Stomach (tissue), 8 donors: ENCODE measurements at regions not wholly inside any gene's neighbourhood (a gene's known extent, or its start where the extent isn't known, plus 50 kb on each side); places are given as distances from the start of the nearest gene placed in this dataset.
A peak's percentile ranks its signal among the peaks of the same experiment; 100 is the strongest.

Experiments used
- DNase-seq, 2 donors: peaks; one replicate each; pipeline versions ENCODE4 v3.0.0 to v3.0.0-alpha.2; 2013 to 2019
- H3K27ac ChIP-seq, 5 donors: fragments of 200-600 bp in 4 of 5; sonication (generic) in 4 of 5; one replicate each; pipeline ENCODE4 v1.5.1; 2013 to 2019; ENCODE audit warnings: mild to moderate bottlenecking in 1 of 5, moderate library complexity in 1 of 5
- H3K27me3 ChIP-seq, 3 donors: fragments of 200-600 bp; sonication (generic); one replicate each; pipeline ENCODE4 v1.5.1; 2017 to 2019; ENCODE audit warnings: mixed run types in 1 of 3
- H3K36me3 ChIP-seq, 4 donors: fragments of 200-600 bp; sonication (generic); 1 replicate in 3 of 4; 2 replicates in 1 of 4; pipeline ENCODE4 v1.5.1; 2016 to 2019
- H3K4me1 ChIP-seq, 4 donors: fragments of 200-600 bp; sonication (generic); one replicate each; pipeline ENCODE4 v1.5.1; 2016 to 2019
- H3K4me3 ChIP-seq, 4 donors: fragments of 200-600 bp; sonication (generic) in 3 of 4; one replicate each; pipeline ENCODE4 v1.5.1; 2016 to 2019; ENCODE audit warnings: mild to moderate bottlenecking in 1 of 4
- H3K9me3 ChIP-seq, 4 donors: fragments of 200-600 bp; sonication (generic); one replicate each; pipeline ENCODE4 v1.5.1; 2016 to 2019
- CTCF ChIP-seq, 7 experiments: fragments of 450-650 bp in 4 of 7; fragments of 200-600 bp in 3 of 7; sonication (generic) in 3 of 7; IDR thresholded peaks; one replicate each; pipeline ENCODE4 v1.5.1; 2016 to 2019; ENCODE audit warnings: antibody characterized with exemption in 7 of 7, control low read depth in 2 of 7, mild to moderate bottlenecking in 1 of 7
- EP300 ChIP-seq: sonication (generic); formaldehyde crosslinking; IDR thresholded peaks from one replicate; pipeline ENCODE4 v1.6.1; 2017; ENCODE audit warnings: antibody characterized with exemption
- POLR2A ChIP-seq, 4 donors: fragments of 450-650 bp; IDR thresholded peaks; one replicate each; pipeline ENCODE4 v1.6.1; 2016; ENCODE audit warnings: antibody characterized with exemption in 4 of 4, control low read depth in 2 of 4, mild to moderate bottlenecking in 1 of 4, moderate library complexity in 1 of 4
- POLR2AphosphoS5 ChIP-seq, 3 donors: sonication (generic); formaldehyde crosslinking; IDR thresholded peaks; one replicate each; pipeline ENCODE4 v1.6.1; 2016; ENCODE audit warnings: antibody characterized with exemption in 3 of 3
- WGBS, 5 donors: extraction: QIAGEN DNeasy Blood & Tissue Kit in 3 of 5; methylation state at CpG; one replicate each; pipeline versions ENCODE4 v1.1.5 to v1.1.7; 2013 to 2018; 5-methylcytosine and 5-hydroxymethylcytosine counted together
- intact Hi-C: fragments of 100-400 bp; cut with DNase I; formaldehyde crosslinking; loops from one replicate; pipeline ENCODE4 v1.15.1; 2023; ENCODE audit warnings: low total_unique reads
- donor health status: healthy with polysubstance abuse.
- donor health status: Bipolar disorder and iron deficiency.
- donor health status: healthy.

- DNase-seq: peak in 1 of 2 donors; percentile 67
- intact Hi-C loops: no loop called here
- peaks cover 0 to 12% (median 0%) of the 10 kb centered on the region in 4 donors for H3K4me1 ChIP-seq
- peak overlapping the region in 4 of 5 donors; percentile 3 to 73 (median 37) for H3K27ac ChIP-seq
- no peak overlapping the region for H3K4me3 ChIP-seq
- H3K27me3 ChIP-seq: no peaks in the 10 kb centered on the region
- 53 to 73% (median 58%) methylated on average over 6 of the region's 6 CpGs for WGBS, 5 donors
- no peaks in the 10 kb centered on the region for H3K36me3 ChIP-seq
- H3K9me3 ChIP-seq: no peaks in the 10 kb centered on the region
- TF ChIP-seq CTCF (IDR thresholded peaks at IDR 0.05) (no peak), POLR2AphosphoS5 (IDR thresholded peaks at IDR 0.05) (no peak), EP300 (no peak), POLR2A (IDR thresholded peaks at IDR 0.05) (no peak)
Observed at GRCh38 chr4:123699880-123700771, 303.5 kb downstream of the SPRY1 start.

GRCh38 chr4:123701131-123701575 is 304.6 kb downstream of the SPRY1 start:
- Histone ChIP-seq H3K36me3 (no peaks in the 10 kb centered on the region), H3K4me1 (peaks cover 0 to 12% (median 0%) of the 10 kb centered on the region in 4 donors), H3K9me3 (no peaks in the 10 kb centered on the region), H3K27me3 (no peaks in the 10 kb centered on the region), H3K4me3 (no peak overlapping the region), H3K27ac (no peak overlapping the region)
- 79 to 97% (median 92%) methylated on average over 1 of the region's 1 CpG for WGBS, 5 donors
- intact Hi-C loops: no loop called here
- TF ChIP-seq POLR2A (IDR thresholded peaks at IDR 0.05): no peak
- no peak for TF ChIP-seq EP300
- no peak for TF ChIP-seq POLR2AphosphoS5 (IDR thresholded peaks at IDR 0.05)
- DNase-seq: peak in 1 of 2 donors; percentile 9

- Histone ChIP-seq H3K9me3 (peaks cover 0 to 15% (median 7%) of the 10 kb centered on the region in 4 donors), H3K4me3 (no peak overlapping the region), H3K36me3 (no peaks in the 10 kb centered on the region), H3K27me3 (no peaks in the 10 kb centered on the region), H3K27ac (no peak overlapping the region), H3K4me1 (peaks cover 0 to 4% (median 0%) of the 10 kb centered on the region in 4 donors)
- 79 to 88% (median 79%) methylated on average over 6 of the region's 6 CpGs for WGBS, 5 donors
- no peak for TF ChIP-seq POLR2AphosphoS5 (IDR thresholded peaks at IDR 0.05)
- no peak for TF ChIP-seq CTCF (IDR thresholded peaks at IDR 0.05)
- no peak for TF ChIP-seq POLR2A (IDR thresholded peaks at IDR 0.05)
- TF ChIP-seq EP300: no peak
- intact Hi-C loops: no loop called here
- no peak for DNase-seq
Observed at GRCh38 chr4:123705419-123705818, 308.8 kb downstream of the SPRY1 start.

GRCh38 chr4:123706973-123707372 is 310.4 kb downstream of the SPRY1 start:
- no peak for DNase-seq
- no peak for TF ChIP-seq EP300
- no peak for TF ChIP-seq POLR2A (IDR thresholded peaks at IDR 0.05)
- TF ChIP-seq POLR2AphosphoS5 (IDR thresholded peaks at IDR 0.05): no peak
- no peak for TF ChIP-seq CTCF (IDR thresholded peaks at IDR 0.05)
- Histone ChIP-seq H3K36me3 (no peaks in the 10 kb centered on the region), H3K9me3 (peaks cover 0 to 15% (median 7%) of the 10 kb centered on the region in 4 donors), H3K27ac (no peak overlapping the region), H3K4me3 (no peak overlapping the region), H3K27me3 (no peaks in the 10 kb centered on the region), H3K4me1 (no peaks in the 10 kb centered on the region)
- WGBS, 5 donors: 33 to 52% (median 43%) methylated on average over 1 of the region's 1 CpG
- intact Hi-C loops: no loop called here
